IMR-90 (cell line): ENCODE measurements at regions not wholly inside any gene's neighbourhood (a gene's known extent, or its start where the extent isn't known, plus 50 kb on each side); places are given as distances from the start of the nearest gene placed in this dataset.

ENCODE experiments used
- ATAC-seq: fragments of 200-7000 bp; cut with Tn5 transposase; 2 replicates; pipeline ENCODE4 v1.9.1; 2020; ENCODE audit warnings: low read depth, mild to moderate bottlenecking, moderate library complexity
- BruUV-seq: library from RNA; stranded (reverse); fragments of 400-500 nt; replicated peaks from 2 replicates; lab custom pipeline; 2021; lab: Mats Ljungman, UMichigan
- CTCF ChIA-PET: fragments of 300-600 bp; formaldehyde crosslinking; extraction: SDS; loops from one replicate; lab custom pipeline; 2021; ENCODE audit warnings: antibody characterized with exemption; lab: Yijun Ruan, JAX
- POLR2A ChIA-PET: fragments of 300-600 bp; sonication (Branson Sonifier 250); formaldehyde crosslinking; loops from one replicate; lab custom pipeline; 2022; ENCODE audit warnings: antibody characterized with exemption; ENCODE audit not compliant: unreplicated experiment; lab: Charles Lee
- DNase-seq: peaks from one replicate; pipeline ENCODE4 v3.0.0; 2013
- H2AFZ ChIP-seq: replicated peaks from 2 replicates; pipeline ENCODE3; 2013; ENCODE audit warnings: low read length, mild to moderate bottlenecking; ENCODE audit not compliant: poor library complexity
- H2AK5ac ChIP-seq: 2 replicates; pipeline ENCODE4 v1.6.1; 2013; ENCODE audit warnings: low read depth, low read length, inconsistent platforms
- H2AK9ac ChIP-seq: replicated peaks from 2 replicates; pipeline ENCODE3; 2013; ENCODE audit warnings: mild to moderate bottlenecking, low read depth, low read length, moderate library complexity; ENCODE audit not compliant: poor library complexity
- H2BK120ac ChIP-seq: 2 replicates; pipeline ENCODE4 v1.6.1; 2013; ENCODE audit warnings: low read depth, low read length, inconsistent platforms
- H2BK15ac ChIP-seq: 3 replicates; pipeline ENCODE4 v1.6.1; 2013; ENCODE audit warnings: low read depth, low read length, inconsistent platforms
- H2BK20ac ChIP-seq: 2 replicates; pipeline ENCODE4 v1.6.1; 2013; ENCODE audit warnings: low read depth, mild to moderate bottlenecking, inconsistent platforms, low read length, moderate library complexity
- H2BK5ac ChIP-seq: 2 replicates; pipeline ENCODE4 v1.6.1; 2013; ENCODE audit warnings: mild to moderate bottlenecking, low read depth, low read length, inconsistent platforms; ENCODE audit not compliant: poor library complexity, severe bottlenecking
- H3K14ac ChIP-seq: replicated peaks from 2 replicates; pipeline ENCODE4 v1.6.1; 2013; ENCODE audit warnings: low read depth, low read length, inconsistent platforms
- H3K18ac ChIP-seq: 2 replicates; pipeline ENCODE4 v1.6.1; 2013; ENCODE audit warnings: low read depth, low read length, control low read depth
- H3K23ac ChIP-seq: 2 replicates; pipeline ENCODE4 v1.6.1; 2013; ENCODE audit warnings: low read depth, low read length, inconsistent platforms
- H3K27ac ChIP-seq: 2 replicates; pipeline ENCODE4 v1.5.1; 2013; ENCODE audit warnings: mild to moderate bottlenecking, control low read depth, low read length; ENCODE audit not compliant: insufficient read depth
- H3K27me3 ChIP-seq: 2 replicates; pipeline ENCODE4 v1.6.1; 2013; ENCODE audit warnings: low read length; ENCODE audit not compliant: control insufficient read depth, insufficient read depth
- H3K36me3 ChIP-seq: 2 replicates; pipeline ENCODE4 v1.6.1; 2013; ENCODE audit warnings: low read length, mixed read lengths; ENCODE audit not compliant: control insufficient read depth, insufficient read depth
- H3K4ac ChIP-seq: 2 replicates; pipeline ENCODE4 v1.6.1; 2013; ENCODE audit warnings: low read depth, low read length, inconsistent platforms
- H3K4me1 ChIP-seq: 2 replicates; pipeline ENCODE4 v1.6.1; 2013; ENCODE audit warnings: low read length, mixed read lengths; ENCODE audit not compliant: control insufficient read depth, insufficient read depth
- H3K4me2 ChIP-seq: 2 replicates; pipeline ENCODE4 v1.6.1; 2013; ENCODE audit warnings: low read depth, mild to moderate bottlenecking, control low read depth, low read length, moderate library complexity
- H3K4me3 ChIP-seq: 2 replicates; pipeline ENCODE4 v1.5.1; 2013; ENCODE audit warnings: low read depth, mild to moderate bottlenecking, control low read depth, low read length, moderate library complexity; ENCODE audit not compliant: insufficient read depth
- H3K56ac ChIP-seq: 2 replicates; pipeline ENCODE4 v1.6.1; 2013; ENCODE audit warnings: low read length, inconsistent platforms; ENCODE audit not compliant: insufficient read depth; ENCODE audit errors: extremely low read depth
- H3K79me1 ChIP-seq, 2 experiments: 2 replicates each; pipeline ENCODE4 v1.6.1; 2013; ENCODE audit warnings: low read length in 2 of 2, inconsistent platforms in 1 of 2, low read depth in 1 of 2
- H3K9ac ChIP-seq: 2 replicates; pipeline ENCODE4 v1.6.1; 2013; ENCODE audit warnings: low read depth, low read length, control low read depth
- H3K9me1 ChIP-seq: 2 replicates; pipeline ENCODE4 v1.6.1; 2013; ENCODE audit warnings: low read length, inconsistent platforms; ENCODE audit not compliant: insufficient read depth
- H3K9me3 ChIP-seq: 2 replicates; pipeline ENCODE4 v1.6.1; 2013; ENCODE audit warnings: low read length; ENCODE audit not compliant: control insufficient read depth, insufficient read depth
- H4K20me1 ChIP-seq: 2 replicates; pipeline ENCODE4 v1.6.1; 2013; ENCODE audit warnings: low read length, inconsistent platforms; ENCODE audit not compliant: insufficient read depth
- H4K5ac ChIP-seq: 2 replicates; pipeline ENCODE4 v1.6.1; 2013; ENCODE audit warnings: mild to moderate bottlenecking, low read depth, low read length, control low read depth
- H4K8ac ChIP-seq, 2 experiments: 2 replicates each; pipeline ENCODE4 v1.6.1; 2013; ENCODE audit warnings: low read depth in 2 of 2, low read length in 2 of 2, control low read depth in 1 of 2, inconsistent platforms in 1 of 2
- H4K91ac ChIP-seq: 2 replicates; pipeline ENCODE4 v1.6.1; 2013; ENCODE audit warnings: low read depth, low read length, inconsistent platforms; ENCODE audit not compliant: insufficient read depth
- CEBPB ChIP-seq: IDR thresholded peaks from 2 replicates; pipeline ENCODE4 v1.6.1; 2012; ENCODE audit warnings: low read depth, low read length, improper control_type of control experiment
- MAFK ChIP-seq: IDR thresholded peaks from 2 replicates; pipeline ENCODE4 v1.6.1; 2012; ENCODE audit warnings: low read depth, low read length, improper control_type of control experiment
- MXI1 ChIP-seq: IDR thresholded peaks from 2 replicates; pipeline ENCODE4 v1.6.1; 2012; ENCODE audit warnings: low read depth, mild to moderate bottlenecking, low read length, moderate library complexity, borderline replicate concordance
- WGBS, 2 experiments: methylation state at CpG; one replicate each; pipeline versions ENCODE4 v1.1.5 to v1.1.7; 2013; ENCODE audit warnings: missing lambda C conversion rate in 2 of 2; ENCODE audit not compliant: insufficient read length in 1 of 2; ENCODE audit errors: extremely low coverage in 2 of 2; 5-methylcytosine and 5-hydroxymethylcytosine counted together
- dilution Hi-C: fragments of 300-500 bp; cut with HindIII; formaldehyde crosslinking; loops from one replicate; pipeline ENCODE4 v1.14.3; 2018; ENCODE audit warnings: low sequenced_read_pairs; ENCODE audit not compliant: unreplicated experiment
- in situ Hi-C: fragments of 300-500 bp; cut with MboI; formaldehyde crosslinking; loops from 3 replicates; pipeline ENCODE4 v1.14.3; 2019; ENCODE audit warnings: low sequenced_read_pairs, inconsistent platforms, mixed read lengths
- intact Hi-C: fragments of 100-400 bp; cut with micrococcal nuclease; formaldehyde crosslinking; loops from 2 replicates; pipeline ENCODE4 v1.10.0; 2022

DNA sequence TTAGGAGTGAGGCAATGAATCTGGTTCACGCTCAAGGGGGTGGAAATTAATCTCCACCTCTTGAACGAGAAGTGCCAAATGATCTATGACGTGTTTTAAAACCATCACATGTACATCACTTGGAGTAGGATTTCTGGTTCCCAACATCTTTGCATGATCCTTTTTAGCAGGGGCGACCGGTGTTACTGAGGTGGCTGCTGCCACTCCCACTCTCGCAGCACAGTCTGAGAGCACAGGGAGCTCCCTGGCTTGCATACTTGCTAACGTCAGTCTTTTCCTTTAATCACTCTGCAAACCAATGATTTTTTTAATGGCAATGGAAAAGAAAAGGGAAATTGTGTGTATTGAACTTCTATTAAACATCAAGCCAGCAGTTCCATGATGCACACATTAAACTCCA, 624.4 kb downstream of the IRX1 start:
- Histone ChIP-seq H3K27ac (no peak overlapping the region), H3K9me1 (no peaks in the 10 kb centered on the region), H3K36me3 (no peaks in the 10 kb centered on the region), H2BK15ac (no peak overlapping the region), H3K4ac (no peak overlapping the region), H3K4me2 (no peak overlapping the region), H3K9me3 (peaks cover 27% of the 10 kb centered on the region), H4K5ac (no peak overlapping the region), H2AFZ (no peak overlapping the region), H3K14ac (no peak overlapping the region), H4K20me1 (no peaks in the 10 kb centered on the region), H3K9ac (no peak overlapping the region), H3K4me3 (no peak overlapping the region), H3K56ac (no peak overlapping the region), H3K27me3 (no peaks in the 10 kb centered on the region), H3K23ac (no peak overlapping the region), H2BK5ac (no peak overlapping the region), H2AK9ac (no peak overlapping the region), H4K8ac (no peak overlapping the region), H4K91ac (no peak overlapping the region), H3K4me1 (no peaks in the 10 kb centered on the region), H2BK120ac (no peak overlapping the region), H2AK5ac (no peak overlapping the region), H3K79me1 (no peaks in the 10 kb centered on the region), H3K18ac (no peak overlapping the region), H2BK20ac (no peak overlapping the region)
- dilution Hi-C loops: no loop called here
- intact Hi-C loops: no loop called here
- CTCF ChIA-PET: no interaction called here
- DNase-seq (no peak), ATAC-seq (no peak)
- no peak for TF ChIP-seq MXI1
- no peak for TF ChIP-seq CEBPB
- no peak for TF ChIP-seq MAFK
- 40% methylated on average over 1 of the region's 7 CpGs; no CpG with 5 or more reads in 1 of the 2 experiments for WGBS, 2 experiments
- BruUV-seq: no TSS peak
- POLR2A ChIA-PET: no interaction called here
- in situ Hi-C loops: no loop called here
